UCSD-AML1 (cell line): ENCODE measurements at regions not wholly inside any gene's neighbourhood (a gene's known extent, or its start where the extent isn't known, plus 50 kb on each side); places are given as distances from the start of the nearest gene placed in this dataset.

ENCODE experiments used
- DNase-seq: peaks from one replicate; lab custom pipeline; 2025; ENCODE audit not compliant: unreplicated experiment; lab: John Stamatoyannopoulos, UW

DNA sequence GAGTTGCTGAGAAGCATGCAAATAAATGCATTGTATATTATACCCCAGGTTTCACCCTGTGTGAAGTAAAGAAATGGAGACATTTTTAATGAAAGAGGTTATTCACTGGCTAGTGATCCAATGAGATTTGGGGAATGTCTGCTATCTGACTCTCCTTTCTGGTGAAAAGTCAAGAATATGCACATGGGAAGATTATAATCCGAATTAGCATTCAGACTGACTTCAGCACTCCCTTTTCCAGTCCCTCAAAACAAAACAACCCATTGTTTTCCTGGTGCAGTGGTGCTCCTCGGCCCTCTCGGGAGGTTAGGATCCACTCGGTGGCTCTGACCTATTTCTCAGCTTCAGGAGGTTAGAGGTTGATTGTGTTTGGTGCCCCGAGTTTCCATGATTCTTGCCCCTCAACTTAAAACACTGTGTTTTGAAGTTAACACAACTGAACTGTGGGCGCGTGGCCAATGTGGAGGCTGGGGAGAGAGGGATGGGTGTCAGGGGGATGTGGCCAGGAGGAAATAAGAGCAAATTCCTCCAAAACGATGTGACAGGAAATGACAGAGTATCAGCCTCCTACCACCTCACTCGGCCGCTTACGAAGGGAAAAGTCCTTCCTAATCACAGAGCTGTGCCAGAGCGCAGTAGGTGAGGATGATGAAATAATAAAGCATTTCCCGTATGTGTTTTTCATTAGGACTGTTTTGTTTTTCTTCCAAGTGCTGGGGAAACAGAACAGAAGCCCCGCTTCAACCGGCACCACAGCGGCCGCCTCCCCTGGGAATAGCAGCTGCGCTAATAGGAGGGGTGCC lies 440.1 kb downstream of the MTX2 start:
- DNase-seq = no peak

DNA sequence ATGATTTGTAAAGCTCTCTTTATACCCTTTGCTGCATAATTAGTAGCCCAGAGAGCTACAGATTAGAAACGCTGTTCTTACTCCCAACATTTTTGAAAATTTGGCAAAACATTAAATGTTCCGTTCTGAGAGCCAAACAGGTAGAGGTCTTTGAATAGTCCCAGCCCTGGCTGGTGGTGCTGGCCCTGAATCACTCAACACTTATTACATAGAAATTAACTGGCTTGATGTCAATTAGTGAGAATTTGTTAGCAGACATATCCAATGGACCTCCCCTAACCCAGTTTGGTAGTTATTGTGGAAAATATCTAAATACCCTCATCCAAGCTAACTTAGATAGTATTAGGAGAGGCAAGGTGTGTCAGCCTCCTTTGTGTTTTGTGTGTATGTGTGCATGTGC lies 440.7 kb downstream of the MTX2 start:
- no peak for DNase-seq

DNA sequence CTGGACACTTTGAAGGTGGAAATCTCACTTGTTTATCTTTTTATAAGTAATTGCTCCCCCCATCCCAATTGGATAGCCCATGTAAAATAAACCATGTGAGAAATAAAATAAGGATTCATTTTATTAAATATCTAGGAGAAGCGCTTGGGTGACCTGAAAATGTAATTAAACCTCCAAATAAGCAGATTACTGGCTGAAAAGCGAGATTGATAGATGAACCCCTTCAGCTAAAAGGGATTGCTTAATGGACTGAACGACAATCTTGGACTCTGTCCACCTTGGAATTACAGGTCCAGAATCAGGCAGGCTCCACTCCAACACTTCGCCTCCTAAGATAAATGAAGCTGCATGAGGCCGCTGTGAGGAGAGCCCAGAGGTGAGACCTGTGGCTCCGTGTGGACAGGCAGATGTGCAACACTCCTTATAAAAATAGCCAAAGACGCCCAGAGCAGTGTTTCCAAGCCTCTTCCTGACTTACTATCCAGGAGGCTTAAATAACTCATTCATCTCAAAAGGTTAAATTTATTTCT lies 441.5 kb downstream of the MTX2 start:
- DNase-seq = no peak

DNA sequence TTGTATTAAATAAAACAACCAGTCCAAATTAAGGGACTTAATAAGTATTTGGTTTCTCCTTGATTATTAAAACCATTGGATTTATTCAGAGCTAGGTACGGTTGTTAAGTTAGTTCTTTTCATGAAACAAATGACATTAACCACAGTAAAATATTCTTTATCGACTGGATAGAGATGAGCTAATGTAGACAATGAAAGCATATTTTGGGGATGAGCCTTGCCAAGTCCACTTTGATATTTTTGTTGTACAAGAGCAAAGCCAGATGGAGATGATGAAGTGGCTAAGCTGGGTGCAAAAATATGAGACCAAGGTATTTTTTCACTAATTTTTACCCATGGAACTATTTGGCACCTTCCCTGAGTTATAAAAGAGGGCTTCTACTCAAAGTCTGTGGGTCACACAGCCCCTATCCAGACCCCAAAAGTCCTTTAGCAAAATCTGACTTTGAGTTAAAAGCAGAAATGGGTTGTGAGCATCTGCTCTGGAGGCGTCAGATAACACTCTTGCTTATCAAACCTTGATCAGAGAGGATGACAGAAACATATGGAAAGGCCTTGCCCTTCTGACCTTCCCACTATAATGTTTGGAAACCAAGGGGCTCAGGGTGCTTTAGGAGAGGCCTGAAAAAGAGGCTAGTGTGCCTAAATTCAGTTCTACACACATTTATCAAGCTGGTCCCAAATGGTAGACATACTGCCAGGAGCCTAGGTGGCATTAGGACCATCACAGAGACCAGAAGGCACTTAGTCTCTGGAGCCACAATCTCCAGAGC lies 456.8 kb downstream of the MTX2 start:
- no peak for DNase-seq

DNA sequence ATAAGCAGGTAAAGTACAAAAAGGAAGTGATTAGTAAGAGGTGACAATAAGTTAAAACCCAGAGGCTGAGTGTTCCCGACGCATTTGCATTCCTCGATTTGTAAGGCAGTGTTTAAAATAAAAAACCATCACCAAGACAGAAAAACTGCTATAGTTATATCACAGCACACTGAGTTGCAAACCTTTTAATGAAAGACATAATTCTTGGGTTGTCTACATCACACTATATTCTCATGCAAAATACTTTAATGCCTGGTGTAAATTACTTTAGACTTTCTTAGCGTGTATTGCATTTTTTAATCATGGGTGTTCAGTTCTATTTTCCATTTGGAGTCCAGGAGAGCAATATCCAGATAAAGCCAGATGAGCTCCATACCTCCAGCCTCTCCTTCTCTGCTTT lies 458.5 kb downstream of the MTX2 start:
- DNase-seq = no peak

DNA sequence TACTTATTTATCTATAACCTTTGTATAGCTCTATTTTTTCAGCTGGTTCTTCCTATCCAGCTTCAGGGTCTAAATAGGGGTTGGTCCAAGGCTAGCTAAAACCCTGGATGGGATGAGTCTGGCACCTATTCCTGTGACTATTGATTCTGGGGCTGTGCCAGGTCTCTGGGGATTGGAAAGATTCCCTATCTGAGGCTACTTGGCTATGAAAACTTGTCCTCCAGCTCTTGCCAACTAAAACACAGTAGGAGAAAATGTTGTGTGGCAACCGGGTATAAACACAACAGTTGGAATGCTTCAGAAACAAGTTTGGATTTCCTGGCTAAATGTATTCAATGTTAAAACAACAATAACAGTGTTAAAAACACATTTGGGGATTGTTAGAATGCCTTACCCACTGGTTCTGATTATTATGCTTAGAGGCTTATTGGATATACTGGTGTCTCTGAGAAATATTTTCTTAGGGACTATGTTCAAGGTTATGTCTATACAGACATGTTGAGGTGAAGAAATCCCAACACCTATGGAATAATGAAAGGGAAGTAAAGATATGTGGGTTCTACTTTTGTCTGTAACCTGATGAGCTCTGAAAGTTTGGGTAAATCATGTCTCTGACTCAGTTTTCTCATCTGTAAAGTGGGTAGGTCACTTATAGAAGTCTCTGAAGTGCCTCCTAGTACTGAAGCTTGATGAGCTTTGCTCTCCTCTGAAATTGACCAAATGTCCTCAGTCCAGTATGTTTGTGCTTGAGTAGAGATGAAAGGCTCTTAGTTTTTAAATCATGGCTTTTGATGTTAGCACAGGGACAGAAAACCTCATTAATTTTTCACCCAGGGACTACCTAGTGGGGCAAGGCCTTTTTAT lies 460.7 kb downstream of the MTX2 start:
- DNase-seq = no peak

DNA sequence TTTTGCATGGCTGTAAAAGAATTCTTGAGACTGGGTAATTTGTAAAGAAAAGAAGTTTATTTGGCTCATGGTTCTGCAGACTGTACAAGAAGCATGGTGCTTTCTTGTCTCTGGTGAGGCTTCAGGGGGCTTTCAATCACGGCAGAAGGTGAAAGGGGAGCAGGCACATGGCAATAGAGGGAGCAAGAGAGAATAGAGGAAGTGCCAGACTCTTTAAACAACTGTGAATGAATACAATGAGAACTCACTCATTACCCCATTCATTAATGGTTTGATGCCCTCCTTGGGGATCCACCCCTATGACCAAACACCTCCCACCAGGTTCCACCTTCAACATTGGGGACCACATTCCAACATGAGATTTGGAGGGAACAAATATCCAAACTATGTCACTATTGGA lies 463.5 kb downstream of the MTX2 start:
- DNase-seq = no peak

DNA sequence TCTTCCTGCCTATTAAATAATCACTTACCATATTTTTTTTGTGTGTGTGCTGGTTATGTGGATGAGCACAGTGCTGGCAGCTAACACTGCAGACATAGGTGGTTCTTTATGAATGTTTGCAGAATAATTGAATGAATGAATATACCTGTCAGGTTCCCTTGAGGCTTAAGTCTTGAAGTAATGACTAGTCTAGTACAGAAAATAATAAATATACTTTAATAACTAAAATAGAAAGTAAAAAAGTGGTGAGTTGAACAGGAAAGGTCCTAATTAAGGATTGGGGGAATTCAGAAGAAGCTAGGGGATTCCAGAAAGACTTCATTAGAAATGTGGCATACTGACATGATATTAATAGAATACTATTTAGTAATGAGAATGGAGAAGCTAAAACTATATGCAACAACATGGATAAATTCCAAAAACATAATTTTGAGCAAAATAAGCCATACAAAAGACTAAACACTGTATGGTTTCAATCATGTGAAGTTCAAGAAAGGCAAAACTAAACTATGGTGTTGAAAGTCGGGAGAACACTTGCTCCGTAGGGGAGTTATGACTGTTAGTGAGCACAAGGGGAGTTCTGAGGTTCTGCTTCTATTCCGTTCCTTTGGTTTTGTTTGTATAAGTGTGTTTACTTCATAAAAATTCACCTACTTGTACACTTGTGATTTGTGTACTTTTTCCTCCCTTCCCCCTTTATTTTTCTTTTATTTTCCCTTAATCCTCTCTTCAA lies 464.6 kb downstream of the MTX2 start:
- no peak for DNase-seq

DNA sequence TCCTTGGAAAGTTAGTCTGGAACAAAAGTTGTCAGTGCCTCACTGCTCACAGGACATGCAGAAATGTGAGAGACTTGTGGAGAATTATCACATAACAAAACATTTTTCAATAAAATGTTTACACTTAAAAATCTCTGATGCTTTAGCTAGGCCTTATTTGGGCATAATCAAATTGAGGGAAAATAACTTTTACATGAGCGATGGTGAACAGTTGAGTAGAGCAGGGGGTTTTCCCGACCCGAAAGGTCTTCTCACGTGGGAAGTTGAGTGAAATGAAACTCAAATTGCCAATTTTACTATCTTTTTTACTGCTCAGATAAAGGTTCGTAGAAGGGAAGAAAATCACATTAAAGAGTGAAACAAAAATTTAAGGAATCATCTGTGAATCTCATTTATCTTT lies 465.6 kb downstream of the MTX2 start:
- no peak for DNase-seq

DNA sequence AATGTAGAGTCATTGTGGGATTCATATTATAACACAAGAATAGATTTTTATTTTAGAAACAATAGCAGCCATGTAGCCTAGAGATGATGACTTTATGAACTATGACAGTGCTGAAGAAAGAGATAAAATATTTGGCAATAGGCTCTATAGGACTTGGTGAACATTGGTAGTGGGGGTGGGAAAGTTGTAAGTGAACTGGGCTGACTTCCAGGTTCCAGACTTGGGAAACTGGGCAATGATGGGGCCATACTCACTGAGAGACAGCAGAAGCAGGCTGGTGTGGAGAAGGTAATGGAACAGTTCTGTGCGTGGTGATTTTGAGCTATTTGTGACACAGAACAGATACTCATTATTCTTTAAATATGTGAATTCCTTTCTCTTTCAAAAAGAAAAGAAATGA lies 470.3 kb upstream of the HNRNPA3 start:
- no peak for DNase-seq

DNA sequence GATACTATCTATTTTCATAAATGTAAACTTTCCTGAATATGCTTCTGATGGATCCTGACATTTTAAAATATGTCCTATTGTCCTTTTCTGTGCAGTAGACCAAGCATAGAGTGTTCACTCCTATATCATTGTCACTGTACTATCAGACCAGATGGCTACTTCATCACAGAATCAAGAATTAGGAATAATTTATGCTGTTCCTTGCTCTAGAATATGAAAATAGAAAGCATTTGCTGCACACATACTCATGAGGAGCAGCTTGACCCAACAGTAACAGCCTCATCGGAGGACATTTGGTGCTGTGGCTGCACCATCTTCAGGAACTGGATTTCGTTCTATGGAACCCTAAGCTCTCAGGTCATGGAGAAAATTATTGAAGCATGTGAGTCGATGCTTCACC lies 468.9 kb upstream of the HNRNPA3 start:
- no peak for DNase-seq

DNA sequence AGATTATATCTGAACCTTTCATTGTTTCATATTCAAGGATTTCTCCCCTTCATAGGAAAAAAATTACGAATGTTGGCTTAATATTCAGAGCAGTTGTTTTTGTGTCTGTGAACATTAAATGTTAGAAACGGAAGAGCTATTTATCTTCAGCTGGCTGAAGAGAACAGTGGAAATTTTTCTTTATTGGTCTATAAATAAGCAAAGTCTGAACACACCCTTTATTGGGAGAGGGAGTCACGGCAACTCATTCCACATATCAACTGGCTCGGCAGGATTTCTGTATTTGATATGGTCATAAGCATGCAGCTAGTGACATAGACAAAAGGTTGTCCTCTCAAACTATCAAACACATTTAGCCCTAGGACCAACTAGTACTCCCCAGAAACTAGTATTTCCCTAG lies 468.4 kb upstream of the HNRNPA3 start:
- no peak for DNase-seq

DNA sequence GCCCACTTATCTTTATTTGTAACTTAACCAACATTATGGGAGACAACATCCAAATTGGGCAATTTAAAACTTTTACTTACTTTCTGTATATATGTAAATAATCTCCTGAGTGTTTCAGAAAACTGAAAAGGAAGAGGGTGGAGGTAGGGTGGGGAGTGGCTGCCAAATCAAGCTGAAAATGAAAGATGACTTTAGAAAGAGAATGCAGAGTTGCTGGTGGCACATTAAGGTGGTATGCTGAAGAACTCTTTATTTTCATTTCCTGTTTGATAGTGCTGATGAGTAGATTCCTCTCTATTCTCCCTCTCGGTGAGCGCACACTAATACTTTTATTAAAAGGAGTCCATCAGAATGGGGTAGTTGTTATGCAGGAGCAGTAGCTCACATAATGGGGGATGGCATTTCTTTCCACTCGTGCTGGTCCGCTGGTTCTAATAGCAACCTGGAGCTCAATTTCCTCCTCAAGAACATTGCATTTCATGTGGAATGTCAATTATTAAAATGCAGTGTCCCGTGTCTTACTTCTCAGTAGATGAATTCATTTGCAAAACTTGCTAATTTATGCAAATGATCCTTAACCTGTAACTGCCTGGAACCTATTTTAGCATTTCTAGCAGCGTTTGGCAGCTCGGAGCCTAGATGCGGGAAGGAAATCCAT lies 466.9 kb upstream of the HNRNPA3 start:
- DNase-seq = no peak

DNA sequence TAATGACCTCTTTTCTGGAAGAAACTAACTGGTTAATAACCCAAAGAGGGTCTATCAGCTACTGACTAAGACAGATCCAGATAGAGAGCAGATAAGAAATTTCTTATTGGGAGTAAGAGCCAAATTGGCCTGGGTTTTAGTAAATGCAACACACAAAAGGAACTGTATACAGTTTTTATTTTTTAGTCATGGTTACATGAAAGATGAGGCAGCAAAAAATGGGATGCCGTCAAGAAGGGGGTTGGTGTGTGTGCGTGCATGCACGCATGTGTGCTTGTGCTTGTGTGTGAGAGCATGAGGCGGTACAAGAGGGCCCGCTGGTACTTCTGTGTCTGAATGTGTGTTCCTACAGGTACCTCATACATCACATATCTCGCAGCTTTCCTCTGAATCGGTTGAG lies 466.2 kb upstream of the HNRNPA3 start:
- DNase-seq = no peak

DNA sequence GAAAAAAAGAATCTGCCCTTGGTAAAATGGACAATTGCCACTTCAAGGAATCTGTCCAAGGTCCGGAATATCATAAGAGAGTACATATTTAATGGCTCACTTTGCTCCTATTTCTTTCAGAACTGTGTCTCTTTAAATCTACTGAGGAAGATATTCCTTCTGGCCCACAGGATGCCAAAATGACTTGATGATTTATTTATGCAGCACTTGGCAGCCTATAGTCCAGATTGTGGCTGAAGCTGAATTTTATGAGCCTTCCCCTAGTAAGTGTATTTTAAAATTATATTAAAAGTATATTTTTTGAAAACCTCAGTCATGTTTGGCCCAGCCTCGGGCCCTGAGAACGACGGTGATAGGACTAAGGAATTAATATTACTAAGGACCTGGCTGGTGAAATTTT lies 465.1 kb upstream of the HNRNPA3 start:
- DNase-seq = no peak

DNA sequence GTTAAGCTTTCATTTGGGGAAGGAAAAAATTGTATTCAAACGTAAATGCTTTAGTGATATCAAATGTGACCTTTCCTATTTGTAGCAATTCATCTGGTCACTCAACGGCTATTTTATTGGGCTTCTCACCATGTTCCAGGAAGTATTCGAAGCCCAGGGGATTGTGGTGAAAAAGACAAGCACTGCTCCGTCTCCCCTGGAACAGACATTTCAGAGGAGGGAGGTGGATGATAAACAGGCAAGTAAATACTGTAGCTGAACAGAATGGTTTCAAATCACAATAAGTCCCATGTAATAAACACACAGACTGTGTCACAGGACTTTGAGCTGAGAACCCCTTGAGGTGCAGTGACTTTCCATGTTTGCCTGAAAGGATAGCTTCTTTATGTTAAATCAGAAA lies 464.7 kb upstream of the HNRNPA3 start:
- no peak for DNase-seq

DNA sequence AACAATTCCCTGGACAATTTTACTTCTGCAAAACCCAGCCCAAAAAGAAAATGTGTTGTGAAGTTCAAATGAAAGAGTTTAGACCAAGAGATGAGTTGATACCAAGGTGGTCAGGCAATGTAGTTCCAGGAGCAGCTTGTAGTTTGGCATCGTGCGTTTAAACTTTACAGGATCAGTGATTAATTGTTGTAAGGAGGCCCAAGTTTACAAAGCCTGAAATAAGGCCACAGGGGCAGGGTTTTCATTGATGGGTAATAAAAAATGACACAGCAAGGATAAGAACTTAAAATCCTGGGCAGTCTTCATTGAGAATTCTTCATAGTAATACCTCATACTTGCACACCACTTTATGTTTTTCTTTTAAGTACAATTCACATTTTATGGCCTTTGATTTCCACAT lies 463.9 kb upstream of the HNRNPA3 start:
- DNase-seq = no peak

DNA sequence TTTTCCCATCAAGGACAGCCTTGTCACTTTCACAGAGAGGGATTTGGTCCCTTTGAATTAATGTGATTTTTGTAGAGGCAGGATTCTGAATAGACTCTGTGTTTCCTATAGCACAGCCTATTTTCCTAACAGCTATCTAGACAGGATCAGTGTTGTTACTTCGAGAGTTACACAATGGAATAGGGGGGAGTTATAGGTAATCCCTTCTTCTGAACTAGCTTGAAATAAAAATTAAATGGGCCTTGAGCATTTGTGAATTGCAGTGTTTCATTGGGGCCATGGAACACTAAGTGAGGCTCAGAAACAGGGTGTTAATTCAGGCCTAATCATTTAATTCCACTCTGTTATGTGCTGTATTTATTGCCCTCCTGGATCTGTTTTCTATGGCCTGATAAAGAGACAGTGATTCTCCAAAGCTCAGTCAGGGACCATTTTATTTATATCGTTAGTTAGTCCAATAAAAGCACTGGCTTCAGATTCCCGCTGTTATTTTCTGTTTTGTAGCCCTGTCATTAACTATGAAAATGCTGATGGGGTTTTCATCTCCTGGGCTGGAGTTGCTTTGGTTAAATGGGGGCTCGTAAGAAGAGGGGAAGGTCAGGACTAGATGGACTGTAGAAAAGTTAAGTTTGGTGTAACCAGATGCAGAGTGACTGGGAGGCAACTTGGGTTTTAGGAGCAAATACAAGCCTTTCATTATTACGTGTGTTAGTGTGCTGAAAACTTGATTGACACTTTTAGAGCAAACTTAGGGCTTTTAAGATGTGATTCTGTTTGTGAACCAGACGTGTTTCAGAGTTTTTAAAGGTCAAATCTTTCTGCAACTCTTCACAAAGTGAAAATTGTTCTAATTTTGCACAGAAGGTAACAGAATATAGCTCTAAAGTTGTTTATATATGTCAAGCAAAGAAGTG lies 461.0 kb upstream of the HNRNPA3 start:
- DNase-seq = no peak

DNA sequence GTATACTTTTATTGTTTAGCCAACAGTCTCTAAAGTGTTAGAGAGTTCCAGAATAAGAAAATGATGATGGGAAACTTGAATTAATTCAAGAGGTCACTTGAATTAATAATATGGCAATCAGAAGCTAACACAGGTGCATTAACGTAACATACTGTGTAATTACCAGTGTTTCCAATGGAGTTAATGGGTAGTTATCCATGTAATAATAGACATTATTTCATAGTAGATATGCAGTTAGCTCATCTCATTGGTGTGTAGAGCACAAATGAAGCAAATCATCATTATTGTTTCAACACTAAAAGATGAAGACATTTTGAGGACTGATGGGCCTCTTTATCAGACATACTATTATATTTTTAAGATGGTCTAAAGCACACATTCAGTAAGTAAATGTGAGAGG lies 460.3 kb upstream of the HNRNPA3 start:
- DNase-seq = no peak
